ENCODE measurements at regions not wholly inside any gene's neighbourhood (a gene's known extent, or its start where the extent isn't known, plus 50 kb on each side); places are given as distances from the start of the nearest gene placed in this dataset.

DNA sequence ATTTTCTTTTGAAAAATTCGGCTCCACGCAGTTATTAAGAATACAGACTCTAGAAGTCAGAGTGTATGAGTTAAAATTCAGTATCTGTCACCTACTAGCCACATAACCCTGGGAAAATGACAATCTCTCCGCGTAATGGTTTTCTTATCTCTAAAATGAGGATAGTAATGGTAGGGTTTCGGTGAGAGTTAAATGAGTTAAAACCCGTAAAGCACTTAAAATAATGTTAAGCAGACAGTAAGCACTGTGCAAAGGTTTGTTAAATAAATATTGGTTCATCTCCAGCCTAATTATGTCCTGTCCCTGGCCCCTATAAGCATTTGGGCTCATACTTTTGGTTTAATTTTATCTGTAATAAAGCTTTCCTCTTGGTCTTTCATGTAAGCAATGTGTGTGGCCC, 350.8 kb upstream of the GRIA3 start:
- no peak for TF ChIP-seq EZH2 (IDR thresholded peaks at IDR 0.05; ENCODE audit: borderline replicate concordance, low read length)
- TF ChIP-seq, protein P1, sequence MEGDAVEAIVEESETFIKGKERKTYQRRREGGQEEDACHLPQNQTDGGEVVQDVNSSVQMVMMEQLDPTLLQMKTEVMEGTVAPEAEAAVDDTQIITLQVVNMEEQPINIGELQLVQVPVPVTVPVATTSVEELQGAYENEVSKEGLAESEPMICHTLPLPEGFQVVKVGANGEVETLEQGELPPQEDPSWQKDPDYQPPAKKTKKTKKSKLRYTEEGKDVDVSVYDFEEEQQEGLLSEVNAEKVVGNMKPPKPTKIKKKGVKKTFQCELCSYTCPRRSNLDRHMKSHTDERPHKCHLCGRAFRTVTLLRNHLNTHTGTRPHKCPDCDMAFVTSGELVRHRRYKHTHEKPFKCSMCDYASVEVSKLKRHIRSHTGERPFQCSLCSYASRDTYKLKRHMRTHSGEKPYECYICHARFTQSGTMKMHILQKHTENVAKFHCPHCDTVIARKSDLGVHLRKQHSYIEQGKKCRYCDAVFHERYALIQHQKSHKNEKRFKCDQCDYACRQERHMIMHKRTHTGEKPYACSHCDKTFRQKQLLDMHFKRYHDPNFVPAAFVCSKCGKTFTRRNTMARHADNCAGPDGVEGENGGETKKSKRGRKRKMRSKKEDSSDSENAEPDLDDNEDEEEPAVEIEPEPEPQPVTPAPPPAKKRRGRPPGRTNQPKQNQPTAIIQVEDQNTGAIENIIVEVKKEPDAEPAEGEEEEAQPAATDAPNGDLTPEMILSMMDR (conservative IDR thresholded peaks at IDR 0.05 in 1 of 2, IDR thresholded peaks at IDR 0.05 in 1 of 2; ENCODE audit: extremely low read depth in 1 of 2, insufficient read depth in 1 of 2, low read depth in 1 of 2, low read length in 2 of 2) = no peak

All from mammary epithelial cell (primary cell).